Left lung (tissue), 4 donors: ENCODE measurements at regions not wholly inside any gene's neighbourhood (a gene's known extent, or its start where the extent isn't known, plus 50 kb on each side); places are given as distances from the start of the nearest gene placed in this dataset.

ENCODE experiments used
- ATAC-seq: fragments of 200-7000 bp; cut with Tn5 transposase; one replicate; pipeline ENCODE4 v1.9.1; 2020; ENCODE audit warnings: moderate library complexity
- DNase-seq, 4 donors: peaks; one replicate each; pipeline ENCODE4 v3.0.0-alpha.2; 2013 to 2020
- H3K27ac ChIP-seq, 2 donors: fragments of 200-600 bp; sonication (generic) in 1 of 2; one replicate each; pipeline versions ENCODE4 v1.5.0 to v1.8.0; 2020 to 2021
- H3K27me3 ChIP-seq, 2 donors: fragments of 200-600 bp; sonication (generic) in 1 of 2; one replicate each; pipeline versions ENCODE4 v1.5.0 to v1.8.0; 2020 to 2021
- H3K36me3 ChIP-seq, 2 donors: fragments of 200-600 bp; sonication (generic) in 1 of 2; one replicate each; pipeline versions ENCODE4 v1.5.0 to v1.8.0; 2020 to 2021
- H3K4me1 ChIP-seq, 2 donors: fragments of 200-600 bp; one replicate each; pipeline ENCODE4 v1.8.0; 2021
- H3K4me3 ChIP-seq, 2 donors: fragments of 200-600 bp; sonication (generic) in 1 of 2; one replicate each; pipeline versions ENCODE4 v1.5.0 to v1.8.0; 2020 to 2021; ENCODE audit warnings: mild to moderate bottlenecking in 1 of 2
- H3K9me3 ChIP-seq, 2 donors: fragments of 200-600 bp; sonication (generic) in 1 of 2; one replicate each; pipeline versions ENCODE4 v1.5.0 to v1.8.0; 2020 to 2021
- intact Hi-C, 2 donors: fragments of 100-400 bp; cut with DNase I; formaldehyde crosslinking; loops; one replicate each; pipeline versions ENCODE4 v1.11.2 to v1.14.2; 2022
- TF ChIP-seq, protein P1 (sequence below), 2 donors: fragments of 200-600 bp; sonication (generic) in 1 of 2; IDR thresholded peaks; one replicate each; pipeline versions ENCODE4 v1.5.0 to v1.8.0; 2021; ENCODE audit warnings: antibody characterized with exemption in 2 of 2
- donor health status: DM: no; HTN: yes; CAD: no.
- donor health status: DM: no; HTN: no; CAD: no.

DNA sequence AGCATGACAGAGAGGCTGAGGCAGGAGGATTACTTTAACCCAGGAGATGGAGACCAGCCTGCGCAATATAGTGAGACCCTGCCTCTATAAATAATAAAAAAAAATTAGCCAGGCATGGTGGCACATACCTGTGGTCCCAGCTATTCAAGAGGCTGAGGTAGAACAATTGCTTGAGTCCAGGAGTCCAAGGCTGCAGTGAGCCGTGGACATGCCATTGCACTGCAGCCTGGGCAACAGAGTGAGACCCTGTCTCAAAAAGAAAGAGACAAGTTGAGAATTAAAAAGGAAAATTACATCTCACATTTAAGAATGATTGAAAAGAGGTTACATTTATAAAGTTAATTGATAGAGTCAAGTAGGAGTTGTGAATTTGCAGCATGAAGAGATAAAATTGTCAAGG, 91.4 kb upstream of the TMPO start:
- Histone ChIP-seq H3K27ac (no peak overlapping the region), H3K9me3 (no peaks in the 10 kb centered on the region), H3K36me3 (no peaks in the 10 kb centered on the region), H3K27me3 (no peaks in the 10 kb centered on the region), H3K4me1 (peaks cover 0 to 17% of the 10 kb centered on the region in 2 donors), H3K4me3 (no peak overlapping the region)
- intact Hi-C loops, result loop anchor here in 1 of 2 donors (5.0 kb wide), 1 partner anchor 93 kb away; the partner anchor contains the start of gene TMPO
- ATAC-seq (no peak), DNase-seq (no peak)
- TF ChIP-seq, protein P1, sequence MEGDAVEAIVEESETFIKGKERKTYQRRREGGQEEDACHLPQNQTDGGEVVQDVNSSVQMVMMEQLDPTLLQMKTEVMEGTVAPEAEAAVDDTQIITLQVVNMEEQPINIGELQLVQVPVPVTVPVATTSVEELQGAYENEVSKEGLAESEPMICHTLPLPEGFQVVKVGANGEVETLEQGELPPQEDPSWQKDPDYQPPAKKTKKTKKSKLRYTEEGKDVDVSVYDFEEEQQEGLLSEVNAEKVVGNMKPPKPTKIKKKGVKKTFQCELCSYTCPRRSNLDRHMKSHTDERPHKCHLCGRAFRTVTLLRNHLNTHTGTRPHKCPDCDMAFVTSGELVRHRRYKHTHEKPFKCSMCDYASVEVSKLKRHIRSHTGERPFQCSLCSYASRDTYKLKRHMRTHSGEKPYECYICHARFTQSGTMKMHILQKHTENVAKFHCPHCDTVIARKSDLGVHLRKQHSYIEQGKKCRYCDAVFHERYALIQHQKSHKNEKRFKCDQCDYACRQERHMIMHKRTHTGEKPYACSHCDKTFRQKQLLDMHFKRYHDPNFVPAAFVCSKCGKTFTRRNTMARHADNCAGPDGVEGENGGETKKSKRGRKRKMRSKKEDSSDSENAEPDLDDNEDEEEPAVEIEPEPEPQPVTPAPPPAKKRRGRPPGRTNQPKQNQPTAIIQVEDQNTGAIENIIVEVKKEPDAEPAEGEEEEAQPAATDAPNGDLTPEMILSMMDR (IDR thresholded peaks at IDR 0.05), result no peak

DNA sequence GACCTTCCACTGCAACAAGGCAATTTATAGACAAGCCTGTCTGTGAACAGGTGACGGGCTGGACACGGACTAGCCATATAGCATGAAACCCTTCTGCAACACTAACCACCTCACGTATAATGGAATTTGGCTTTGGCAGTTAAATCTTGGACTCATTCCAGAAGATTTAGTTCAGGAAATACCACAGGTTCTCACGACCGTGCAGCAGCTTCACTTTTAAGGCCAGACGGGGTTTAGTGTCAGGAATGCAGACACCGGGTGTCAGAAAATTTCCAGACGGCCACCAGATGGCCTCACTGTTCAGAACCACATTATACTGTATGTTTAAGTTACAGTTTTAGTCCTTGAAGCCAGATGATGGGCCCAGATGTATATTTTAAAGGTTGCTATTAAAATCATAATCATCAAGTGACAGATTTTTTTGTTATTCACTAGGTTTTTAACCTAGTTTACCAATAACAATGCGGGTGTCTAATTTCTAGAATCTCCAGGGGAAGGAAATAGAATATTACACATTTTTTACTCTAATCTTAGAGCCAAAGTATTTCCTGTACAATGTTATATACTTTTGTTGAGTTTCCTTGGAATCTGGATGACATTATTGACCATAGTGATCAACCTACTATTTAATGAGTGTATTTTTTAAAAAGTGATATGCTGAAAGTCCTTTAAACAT, 90.5 kb upstream of the TMPO start:
- no peaks in the 10 kb centered on the region for H3K27me3 ChIP-seq
- H3K27ac ChIP-seq, result no peak overlapping the region
- TF ChIP-seq, protein P1 (IDR thresholded peaks at IDR 0.05), result peak; percentile 66 to 69
- no peaks in the 10 kb centered on the region for H3K36me3 ChIP-seq
- intact Hi-C loops, result loop anchor here in 1 of 2 donors (5.0 kb wide), 1 partner anchor 92 kb away; the partner anchor contains the start of gene TMPO
- H3K4me3 ChIP-seq, result no peak overlapping the region
- no peaks in the 10 kb centered on the region for H3K9me3 ChIP-seq
- peak in 3 of 4 donors; percentile 60 to 78 (median 61) for DNase-seq
- peaks cover 0 to 11% of the 10 kb centered on the region in 2 donors for H3K4me1 ChIP-seq
- ATAC-seq, result peak; percentile 94

DNA sequence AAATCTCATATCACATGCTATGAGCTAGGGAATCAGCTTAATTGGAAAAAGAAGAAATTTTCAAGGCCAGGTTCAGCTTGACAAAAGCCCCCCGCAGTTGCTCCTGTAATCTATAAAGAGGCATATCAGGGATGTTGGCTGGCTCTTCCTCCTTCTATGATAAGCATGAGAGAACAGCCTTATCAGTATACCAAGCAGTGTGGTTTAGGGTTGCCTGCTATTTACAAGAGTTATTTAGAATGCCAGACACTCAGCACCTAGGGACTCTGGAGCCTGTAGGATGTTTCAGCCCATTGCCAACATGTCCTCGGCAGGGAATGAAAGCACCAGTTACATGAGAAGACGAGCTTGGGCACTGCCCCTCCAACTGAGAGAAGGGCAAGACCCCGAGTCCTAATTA, 89.5 kb upstream of the TMPO start:
- no peaks in the 10 kb centered on the region for H3K9me3 ChIP-seq
- H3K36me3 ChIP-seq, result no peaks in the 10 kb centered on the region
- peaks cover 0 to 7% of the 10 kb centered on the region in 2 donors for H3K4me1 ChIP-seq
- intact Hi-C loops, result no loop called here
- no peaks in the 10 kb centered on the region for H3K27me3 ChIP-seq
- no peak for DNase-seq
- no peak for ATAC-seq
- TF ChIP-seq, protein P1 (IDR thresholded peaks at IDR 0.05), result no peak
- no peak overlapping the region for H3K4me3 ChIP-seq
- H3K27ac ChIP-seq, result no peak overlapping the region

DNA sequence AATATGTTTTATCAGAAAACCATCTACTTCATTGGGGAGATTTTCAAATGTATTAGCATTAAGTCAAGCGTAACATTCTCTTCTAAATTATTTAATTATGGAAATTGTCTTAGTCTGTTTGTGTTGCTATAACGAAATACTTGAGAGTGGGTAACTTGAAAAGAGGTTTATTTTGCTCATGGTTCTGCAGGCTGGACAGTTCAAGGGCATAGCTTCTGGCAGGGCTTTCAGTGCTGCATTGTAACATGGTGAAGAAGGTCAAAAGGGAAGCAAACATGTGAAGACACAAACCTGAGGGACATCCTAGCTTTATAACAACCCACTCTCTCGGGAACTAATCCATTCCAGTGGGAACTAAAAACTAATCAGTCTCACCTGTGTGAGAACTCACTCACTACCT, 84.3 kb upstream of the TMPO start:
- DNase-seq, result no peak
- Histone ChIP-seq H3K36me3 (no peaks in the 10 kb centered on the region), H3K4me3 (no peak overlapping the region), H3K27me3 (no peaks in the 10 kb centered on the region), H3K9me3 (peaks cover 0 to 8% of the 10 kb centered on the region in 2 donors), H3K4me1 (no peaks in the 10 kb centered on the region), H3K27ac (no peak overlapping the region)
- ATAC-seq, result no peak
- intact Hi-C loops, result no loop called here
- TF ChIP-seq, protein P1 (IDR thresholded peaks at IDR 0.05), result no peak

DNA sequence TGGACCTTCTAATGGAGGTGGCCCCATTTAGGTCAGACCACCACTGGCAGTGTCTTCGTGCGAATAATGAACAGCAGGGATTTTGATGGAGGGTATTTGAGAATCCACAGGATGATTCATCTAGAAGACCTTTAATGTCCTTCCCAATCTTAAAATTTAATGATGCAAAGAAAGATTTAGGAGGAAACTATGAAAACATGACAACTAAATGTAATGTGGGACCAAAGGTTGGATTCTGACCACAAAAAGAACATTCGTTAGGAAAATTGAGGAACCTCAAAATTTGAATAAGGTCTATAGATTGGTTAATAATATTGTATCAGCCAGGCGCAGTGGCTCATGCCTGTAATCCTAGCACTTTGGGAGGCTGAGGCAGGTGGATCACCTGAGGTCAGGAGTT, 78.2 kb upstream of the TMPO start:
- Histone ChIP-seq H3K4me1 (peaks cover 12 to 33% of the 10 kb centered on the region in 2 donors), H3K27ac (no peak overlapping the region), H3K36me3 (no peaks in the 10 kb centered on the region), H3K27me3 (no peaks in the 10 kb centered on the region), H3K9me3 (peaks cover 0 to 8% of the 10 kb centered on the region in 2 donors), H3K4me3 (no peak overlapping the region)
- TF ChIP-seq, protein P1 (IDR thresholded peaks at IDR 0.05), result no peak
- intact Hi-C loops, result no loop called here
- ATAC-seq (no peak), DNase-seq (no peak)
